Kidney (tissue), 13 donors: ENCODE measurements at regions not wholly inside any gene's neighbourhood (a gene's known extent, or its start where the extent isn't known, plus 50 kb on each side); places are given as distances from the start of the nearest gene placed in this dataset.

Experiments used
- DNase-seq, 5 donors: peaks; one replicate each; pipeline ENCODE4 v3.0.0-alpha.2; 2013 to 2020
- FAIRE-seq: peaks from 2 replicates; lab custom pipeline; 2012; peaks lifted over from hg19 to GRCh38; lab: Jason Lieb, UNC
- H3K27ac ChIP-seq, 2 donors: one replicate each; pipeline ENCODE4 v1.7.0; 2013; ENCODE audit warnings: low read depth in 2 of 2, low read length in 2 of 2, inconsistent platforms in 1 of 2
- H3K27me3 ChIP-seq: one replicate; pipeline ENCODE4 v1.7.1; 2013; ENCODE audit warnings: low read length, inconsistent platforms; ENCODE audit not compliant: control insufficient read depth, insufficient read depth
- H3K36me3 ChIP-seq, 3 donors: one replicate each; pipeline versions ENCODE4 v1.7.0 to v1.7.1; 2013; ENCODE audit warnings: low read length in 3 of 3, control low read depth in 1 of 3, inconsistent platforms in 1 of 3; ENCODE audit not compliant: insufficient read depth in 3 of 3, control insufficient read depth in 2 of 3
- H3K4me1 ChIP-seq, 3 donors: one replicate each; pipeline versions ENCODE4 v1.7.0 to v1.7.1; 2013; ENCODE audit warnings: low read length in 3 of 3, inconsistent platforms in 1 of 3, low read depth in 1 of 3; ENCODE audit not compliant: control insufficient read depth in 2 of 3, insufficient read depth in 2 of 3
- H3K4me3 ChIP-seq, 3 donors: one replicate each; pipeline versions ENCODE4 v1.7.0 to v1.8.1; 2013; ENCODE audit warnings: low read length in 3 of 3, control low read depth in 1 of 3, inconsistent platforms in 1 of 3
- H3K9ac ChIP-seq, 3 donors: one replicate each; pipeline versions ENCODE4 v1.7.0 to v1.7.1; 2013; ENCODE audit warnings: low read length in 3 of 3, control low read depth in 1 of 3, inconsistent platforms in 1 of 3
- H3K9me3 ChIP-seq, 3 donors: one replicate each; pipeline versions ENCODE4 v1.7.0 to v1.7.1; 2013; ENCODE audit warnings: low read length in 3 of 3, control low read depth in 1 of 3, inconsistent platforms in 1 of 3; ENCODE audit not compliant: control insufficient read depth in 2 of 3, insufficient read depth in 1 of 3
- CTCF ChIP-seq: IDR thresholded peaks from 3 replicates; pipeline ENCODE4 v1.5.1; 2012; ENCODE audit warnings: mild to moderate bottlenecking, moderate library complexity, borderline replicate concordance; ENCODE audit not compliant: insufficient read depth; ENCODE audit errors: extremely low read depth
- intact Hi-C: fragments of 100-400 bp; cut with DNase I; formaldehyde crosslinking; loops from one replicate; pipeline ENCODE4 v1.11.1; 2022
- donor health status: control.
- donor health status: control.
- donor health status: control.
- donor health status: control.
- donor health status: control.
- donor health status: DM: yes; HTN: yes; CAD: no.
- donor health status: Normal renal cell carcinoma (clear cell type).

GRCh38 chr2:21443494-21444105, 319.8 kb downstream of the TDRD15 start:
- no peak for TF ChIP-seq CTCF
- Histone ChIP-seq H3K9ac (no peak overlapping the region), H3K36me3 (no peaks in the 10 kb centered on the region), H3K27me3 (no peaks in the 10 kb centered on the region), H3K4me3 (no peak overlapping the region), H3K27ac (no peak overlapping the region), H3K4me1 (no peaks in the 10 kb centered on the region), H3K9me3 (no peaks in the 10 kb centered on the region)
- intact Hi-C loops, result no loop called here
- DNase-seq (no peak), FAIRE-seq (no peak)

- no peak overlapping the region for H3K4me3 ChIP-seq
- no peak for DNase-seq
- no peaks in the 10 kb centered on the region for H3K27me3 ChIP-seq
- no peak for FAIRE-seq
- H3K36me3 ChIP-seq, result no peaks in the 10 kb centered on the region
- H3K9ac ChIP-seq, result no peak overlapping the region
- TF ChIP-seq CTCF, result no peak
- H3K27ac ChIP-seq, result no peak overlapping the region
- no peaks in the 10 kb centered on the region for H3K9me3 ChIP-seq
- intact Hi-C loops, result no loop called here
- H3K4me1 ChIP-seq, result no peaks in the 10 kb centered on the region
Measured at GRCh38 chr2:21449881-21450280, 326.1 kb downstream of the TDRD15 start.

GRCh38 chr2:21451403-21451802, 327.6 kb downstream of the TDRD15 start:
- Histone ChIP-seq H3K36me3 (no peaks in the 10 kb centered on the region), H3K27ac (no peak overlapping the region), H3K4me3 (no peak overlapping the region), H3K9ac (no peak overlapping the region), H3K27me3 (no peaks in the 10 kb centered on the region), H3K4me1 (no peaks in the 10 kb centered on the region), H3K9me3 (no peaks in the 10 kb centered on the region)
- no peak for FAIRE-seq
- intact Hi-C loops, result no loop called here
- TF ChIP-seq CTCF, result no peak
- DNase-seq, result no peak

GRCh38 chr2:21452263-21452662, 328.5 kb downstream of the TDRD15 start:
- DNase-seq, result no peak
- Histone ChIP-seq H3K27ac (no peak overlapping the region), H3K27me3 (no peaks in the 10 kb centered on the region), H3K9ac (no peak overlapping the region), H3K4me3 (no peak overlapping the region), H3K9me3 (no peaks in the 10 kb centered on the region), H3K36me3 (no peaks in the 10 kb centered on the region), H3K4me1 (no peaks in the 10 kb centered on the region)
- no peak for TF ChIP-seq CTCF
- no peak for FAIRE-seq
- intact Hi-C loops, result no loop called here
